ENCODE measurements at regions not wholly inside any gene's neighbourhood (a gene's known extent, or its start where the extent isn't known, plus 50 kb on each side); places are given as distances from the start of the nearest gene placed in this dataset.

- TF ChIP-seq ZNF592 (IDR thresholded peaks at IDR 0.05): no peak
- no peak for TF ChIP-seq MLLT1 (IDR thresholded peaks at IDR 0.05)
- TF ChIP-seq WRNIP1 (IDR thresholded peaks at IDR 0.05; ENCODE audit: borderline replicate concordance, low read depth, low read length): no peak
These were observed 610.7 kb upstream of the C16orf82 start (continued) for GRCh38 chr16:26456074-26456473.

- Histone ChIP-seq H3K79me2 (ENCODE audit: control insufficient read depth, insufficient read depth, low read length) (no peaks in the 10 kb centered on the region), H3K27me3 (replicated peaks in 1 of 2; ENCODE audit: control insufficient read depth in 2 of 2, insufficient read depth in 2 of 2, low read length in 1 of 2) (no peaks in the 10 kb centered on the region), H3K4me2 (ENCODE audit: control insufficient read depth, insufficient read depth) (no peak overlapping the region), H2AFZ (ENCODE audit: control insufficient read depth, low read depth, low read length) (no peak overlapping the region), H3K27ac (ENCODE audit: control insufficient read depth, insufficient read depth) (no peak overlapping the region), H3K4me1 (ENCODE audit: control insufficient read depth, insufficient read depth, low read length) (no peaks in the 10 kb centered on the region), H3K9me3 (replicated peaks; ENCODE audit: control insufficient read depth, insufficient read depth, low read length) (no peaks in the 10 kb centered on the region), H4K20me1 (ENCODE audit: control insufficient read depth, insufficient read depth) (no peaks in the 10 kb centered on the region), H3K4me3 (no peak overlapping the region), H3K9ac (ENCODE audit: control insufficient read depth, insufficient read depth, low read length) (no peak overlapping the region), H3K36me3 (ENCODE audit: control insufficient read depth in 2 of 2, insufficient read depth in 2 of 2, low read length in 1 of 2) (no peaks in the 10 kb centered on the region)
- FAIRE-seq: no peak
- no peak for ATAC-seq
- ChIA-PET POLR2A (no interaction called here), RAD21 (ENCODE audit: unreplicated experiment) (no interaction called here), SMC1A (ENCODE audit: uncharacterized antibody, unreplicated experiment) (interaction anchor here (0.6 to 0.7 kb wide), 2 partner anchors 23 to 236 kb away, joined by 3 to 4 read pairs; no protein-coding TSS in a partner anchor), CTCF (interaction anchor here (0.6 kb wide), 1 partner anchor 15 kb away, joined by 3 read pairs; no protein-coding TSS in a partner anchor)
- WGBS (ENCODE audit: insufficient coverage, insufficient replicate concordance, low lambda C conversion rate, missing lambda C conversion rate): 5% methylated on average over 7 of the region's 7 CpGs
- BruUV-seq (replicated peaks): no TSS peak
- DNase-seq (ENCODE audit: low read depth, low spot score): no peak
- intact Hi-C loops (cut with micrococcal nuclease; ENCODE audit: unreplicated experiment) (no loop called here), in situ Hi-C loops (cut with MboI) (no loop called here)
- TF ChIP-seq POU2F2 (IDR thresholded peaks at IDR 0.05; ENCODE audit: borderline replicate concordance, low read depth, low read length): no peak
- no peak for TF ChIP-seq EZH2 (IDR thresholded peaks at IDR 0.05; ENCODE audit: borderline replicate concordance, control insufficient read depth, low read depth, low read length)
- TF ChIP-seq GATAD2B (conservative IDR thresholded peaks at IDR 0.05; ENCODE audit: low read depth): no peak
- TF ChIP-seq GABPA (IDR thresholded peaks at IDR 0.05; ENCODE audit: low read depth): no peak
- TF ChIP-seq E2F4 (IDR thresholded peaks at IDR 0.05; ENCODE audit: low read depth, low read length): no peak
- no peak for TF ChIP-seq HDAC6 (IDR thresholded peaks at IDR 0.05; ENCODE audit: unreplicated experiment)
- no peak for TF ChIP-seq ZNF687 (IDR thresholded peaks at IDR 0.05)
These were observed 609.6 kb upstream of the C16orf82 start for GRCh38 chr16:26457095-26457494.

All from GM12878 (cell line).